Gastrocnemius medialis (tissue), 4 donors: ENCODE measurements at regions not wholly inside any gene's neighbourhood (a gene's known extent, or its start where the extent isn't known, plus 50 kb on each side); places are given as distances from the start of the nearest gene placed in this dataset.

ENCODE experiments used
- ATAC-seq, 2 donors: fragments of 150-250 bp; one replicate each; pipeline ENCODE4 v1.9.1; 2016
- DNase-seq, 2 donors: peaks; one replicate each; pipeline ENCODE4 v3.0.0-alpha.2; 2019
- H3K27ac ChIP-seq, 4 donors: fragments of 200-600 bp; sonication (generic); 1 replicate in 1 of 4; 2 replicates in 3 of 4; pipeline ENCODE4 v1.5.1; 2016 to 2018; ENCODE audit warnings: mild to moderate bottlenecking in 2 of 4, moderate library complexity in 1 of 4
- H3K27me3 ChIP-seq, 3 donors: fragments of 200-600 bp; sonication (generic) in 2 of 3; 1 replicate in 1 of 3; 2 replicates in 2 of 3; pipeline versions ENCODE4 v1.5.1 to v1.6.0; 2016 to 2019; ENCODE audit warnings: mild to moderate bottlenecking in 1 of 3, moderate library complexity in 1 of 3
- H3K36me3 ChIP-seq, 2 donors: fragments of 200-600 bp; sonication (generic) in 1 of 2; one replicate each; pipeline ENCODE4 v1.5.1; 2017 to 2018
- H3K4me1 ChIP-seq, 2 donors: fragments of 200-600 bp; sonication (generic) in 1 of 2; one replicate each; pipeline ENCODE4 v1.5.1; 2016 to 2017; ENCODE audit warnings: mild to moderate bottlenecking in 2 of 2
- H3K4me3 ChIP-seq, 4 donors: fragments of 200-600 bp; sonication (generic) in 3 of 4; 1 replicate in 1 of 4; 2 replicates in 3 of 4; pipeline ENCODE4 v1.5.1; 2016 to 2019; ENCODE audit warnings: mild to moderate bottlenecking in 2 of 4
- H3K9me3 ChIP-seq, 3 donors: fragments of 200-600 bp; sonication (generic) in 2 of 3; 1 replicate in 1 of 3; 2 replicates in 2 of 3; pipeline ENCODE4 v1.5.1; 2016 to 2019
- POLR2A ChIP-seq, 2 donors: fragments of 450-650 bp; IDR thresholded peaks; one replicate each; pipeline ENCODE4 v1.6.1; 2017; ENCODE audit warnings: antibody characterized with exemption in 2 of 2, mild to moderate bottlenecking in 2 of 2, moderate library complexity in 2 of 2
- in situ Hi-C, 4 donors: fragments of 200-750 bp; cut with MboI; loops; one replicate each; pipeline versions ENCODE4 v1.15.0 to v1.8.0; 2017; ENCODE audit warnings: low sequenced_read_pairs in 4 of 4
- intact Hi-C: fragments of 100-400 bp; cut with DNase I; formaldehyde crosslinking; loops from one replicate; pipeline ENCODE4 v1.15.1; 2023; ENCODE audit warnings: low total_unique reads
- TF ChIP-seq, protein P1 (sequence below), 5 experiments: fragments of 450-650 bp in 3 of 5; fragments of 200-600 bp in 2 of 5; sonication (generic) in 2 of 5; IDR thresholded peaks in 4 of 5; conservative IDR thresholded peaks in 1 of 5; 1 replicate in 4 of 5; 2 replicates in 1 of 5; pipeline ENCODE4 v1.5.1; 2016 to 2019; ENCODE audit warnings: antibody characterized with exemption in 5 of 5, mild to moderate bottlenecking in 3 of 5, moderate library complexity in 3 of 5

DNA sequence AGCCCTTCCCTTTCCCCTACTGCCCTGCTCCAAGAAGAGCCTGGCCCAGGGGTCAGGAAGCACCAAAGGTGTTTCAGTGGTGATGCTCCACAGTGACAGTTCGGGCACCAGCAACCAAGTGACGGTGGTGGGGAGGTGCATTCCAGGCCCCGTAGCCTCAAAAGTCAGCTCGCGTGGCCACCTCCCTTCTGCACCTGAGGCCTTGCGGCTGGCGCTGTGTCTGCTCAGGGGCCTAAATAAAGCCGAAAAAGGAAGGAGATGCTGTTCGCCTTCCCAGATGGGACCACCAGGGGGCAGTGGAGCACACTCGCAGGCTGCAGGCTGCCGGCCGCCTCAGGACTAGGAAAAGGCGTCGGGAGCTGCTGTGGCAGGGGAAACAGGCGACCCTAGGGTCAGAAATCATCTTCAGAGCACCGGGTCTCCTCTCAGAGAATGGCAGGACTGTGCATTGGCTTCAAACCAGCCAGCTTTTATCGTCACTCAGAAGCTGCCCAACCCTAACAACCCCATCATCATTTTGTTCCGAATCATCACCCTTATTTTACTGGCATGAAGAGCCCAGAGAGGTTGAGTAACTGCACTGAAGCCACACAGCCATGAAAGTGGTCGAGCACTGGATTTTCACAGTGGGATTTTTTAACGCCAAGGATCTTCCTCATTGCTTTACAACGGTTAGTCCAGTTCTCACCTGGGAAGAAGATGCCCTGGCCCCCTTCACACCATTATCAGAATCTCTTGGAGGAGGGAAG, 213.0 kb upstream of the CELF4 start:
- ATAC-seq (no peak), DNase-seq (no peak)
- no peak for TF ChIP-seq POLR2A (IDR thresholded peaks at IDR 0.05)
- TF ChIP-seq, protein P1, sequence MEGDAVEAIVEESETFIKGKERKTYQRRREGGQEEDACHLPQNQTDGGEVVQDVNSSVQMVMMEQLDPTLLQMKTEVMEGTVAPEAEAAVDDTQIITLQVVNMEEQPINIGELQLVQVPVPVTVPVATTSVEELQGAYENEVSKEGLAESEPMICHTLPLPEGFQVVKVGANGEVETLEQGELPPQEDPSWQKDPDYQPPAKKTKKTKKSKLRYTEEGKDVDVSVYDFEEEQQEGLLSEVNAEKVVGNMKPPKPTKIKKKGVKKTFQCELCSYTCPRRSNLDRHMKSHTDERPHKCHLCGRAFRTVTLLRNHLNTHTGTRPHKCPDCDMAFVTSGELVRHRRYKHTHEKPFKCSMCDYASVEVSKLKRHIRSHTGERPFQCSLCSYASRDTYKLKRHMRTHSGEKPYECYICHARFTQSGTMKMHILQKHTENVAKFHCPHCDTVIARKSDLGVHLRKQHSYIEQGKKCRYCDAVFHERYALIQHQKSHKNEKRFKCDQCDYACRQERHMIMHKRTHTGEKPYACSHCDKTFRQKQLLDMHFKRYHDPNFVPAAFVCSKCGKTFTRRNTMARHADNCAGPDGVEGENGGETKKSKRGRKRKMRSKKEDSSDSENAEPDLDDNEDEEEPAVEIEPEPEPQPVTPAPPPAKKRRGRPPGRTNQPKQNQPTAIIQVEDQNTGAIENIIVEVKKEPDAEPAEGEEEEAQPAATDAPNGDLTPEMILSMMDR (IDR thresholded peaks at IDR 0.05 in 4 of 5, conservative IDR thresholded peaks at IDR 0.05 in 1 of 5) = peak in 2 of 5 experiments; percentile 12 to 39
- Histone ChIP-seq H3K36me3 (no peaks in the 10 kb centered on the region), H3K27ac (no peak overlapping the region), H3K9me3 (no peaks in the 10 kb centered on the region), H3K4me3 (no peak overlapping the region), H3K4me1 (no peaks in the 10 kb centered on the region), H3K27me3 (no peaks in the 10 kb centered on the region)
- intact Hi-C loops = no loop called here
- in situ Hi-C loops = no loop called here

DNA sequence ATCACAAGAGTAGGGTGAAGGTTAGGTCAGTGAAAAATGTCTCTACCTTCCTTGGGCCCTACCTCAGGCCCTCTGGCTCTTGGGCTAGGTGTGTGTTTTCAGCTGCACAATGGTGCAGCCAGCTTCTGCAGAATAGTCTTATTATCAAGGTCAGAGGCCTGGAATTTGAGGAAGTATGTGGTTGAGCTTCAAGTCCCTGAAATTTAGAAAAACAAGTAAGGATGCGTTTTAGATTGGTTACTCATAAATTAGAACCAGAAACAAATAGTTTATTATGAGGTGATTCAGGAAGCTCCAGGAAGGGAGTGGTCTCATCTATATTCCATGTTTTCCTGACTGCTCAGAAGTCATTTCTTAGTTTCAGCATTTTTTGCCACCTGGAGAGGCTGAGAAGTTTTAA, 204.2 kb upstream of the CELF4 start:
- Histone ChIP-seq H3K9me3 (no peaks in the 10 kb centered on the region), H3K36me3 (no peaks in the 10 kb centered on the region), H3K27me3 (no peaks in the 10 kb centered on the region), H3K4me1 (no peaks in the 10 kb centered on the region), H3K27ac (no peak overlapping the region), H3K4me3 (no peak overlapping the region)
- TF ChIP-seq POLR2A (IDR thresholded peaks at IDR 0.05) = no peak
- TF ChIP-seq, protein P1 (IDR thresholded peaks at IDR 0.05 in 4 of 5, conservative IDR thresholded peaks at IDR 0.05 in 1 of 5) = no peak
- ATAC-seq = no peak
- in situ Hi-C loops = no loop called here
- intact Hi-C loops = no loop called here
- no peak for DNase-seq

DNA sequence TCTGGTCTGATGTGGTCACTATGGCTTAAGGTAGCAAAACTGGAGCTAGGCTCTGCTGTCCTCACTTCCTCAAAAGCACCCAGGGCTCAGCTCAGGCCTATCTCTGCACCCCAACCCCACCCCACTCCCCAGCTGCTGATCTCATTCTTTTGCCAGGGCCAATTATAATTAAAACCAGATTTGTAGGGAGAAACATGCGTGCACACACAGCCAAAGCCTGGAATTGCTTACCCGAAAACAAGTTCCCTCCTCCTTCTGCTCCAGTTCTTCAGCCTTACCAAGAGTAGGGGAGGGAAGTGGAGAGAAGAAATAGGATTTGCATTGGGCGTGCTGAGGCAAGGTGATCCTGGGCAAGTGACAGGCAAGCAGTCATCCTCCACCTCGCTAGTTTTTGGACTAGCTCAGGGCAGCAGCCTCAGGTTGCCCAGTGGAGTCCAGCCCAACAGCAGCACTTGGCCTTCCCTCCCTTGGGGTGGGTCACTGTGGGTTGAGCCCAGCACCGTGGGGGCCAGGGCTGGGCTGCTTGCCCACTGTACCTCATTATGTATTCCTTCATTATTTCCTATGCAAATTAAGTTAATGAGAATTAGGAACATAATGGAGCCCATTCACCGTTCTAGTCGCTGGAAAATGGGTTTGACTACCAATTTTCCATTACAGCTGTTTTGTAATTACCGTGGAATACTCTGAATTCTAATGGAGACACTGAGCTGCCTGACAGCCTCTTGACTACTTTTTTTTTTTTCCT, 199.1 kb upstream of the CELF4 start:
- Histone ChIP-seq H3K4me3 (no peak overlapping the region), H3K27ac (no peak overlapping the region), H3K27me3 (no peaks in the 10 kb centered on the region), H3K36me3 (no peaks in the 10 kb centered on the region), H3K4me1 (no peaks in the 10 kb centered on the region), H3K9me3 (no peaks in the 10 kb centered on the region)
- no peak for TF ChIP-seq POLR2A (IDR thresholded peaks at IDR 0.05)
- TF ChIP-seq, protein P1 (IDR thresholded peaks at IDR 0.05 in 4 of 5, conservative IDR thresholded peaks at IDR 0.05 in 1 of 5) = no peak
- in situ Hi-C loops = no loop called here
- DNase-seq (no peak), ATAC-seq (no peak)
- intact Hi-C loops = no loop called here

DNA sequence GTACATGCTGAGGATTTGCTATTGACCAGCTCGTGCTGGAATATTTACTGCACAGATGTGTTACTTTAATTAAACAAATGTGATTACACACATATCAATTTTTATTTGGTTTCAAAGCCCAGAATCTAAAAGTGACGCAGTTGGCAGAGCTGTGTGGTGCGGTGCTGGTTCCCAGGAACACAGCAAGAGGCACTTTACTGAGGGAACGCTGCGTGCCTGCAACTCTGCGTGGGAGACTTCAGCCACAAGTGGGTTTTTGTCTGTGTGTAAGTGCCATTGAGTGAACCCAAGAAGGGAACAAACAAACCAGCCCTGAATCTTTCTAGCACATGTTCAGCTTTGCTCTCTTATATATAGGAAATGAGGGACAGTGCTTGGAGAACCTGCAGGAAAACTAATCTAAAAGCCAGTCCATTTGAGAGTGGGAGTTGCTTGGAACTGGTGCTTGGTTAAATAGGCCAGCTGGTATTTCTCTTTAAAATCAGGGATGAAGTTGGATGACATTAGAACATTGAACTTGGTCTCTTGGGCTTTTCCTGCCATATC, 196.6 kb upstream of the CELF4 start:
- Histone ChIP-seq H3K4me3 (no peak overlapping the region), H3K9me3 (no peaks in the 10 kb centered on the region), H3K27ac (no peak overlapping the region), H3K27me3 (no peaks in the 10 kb centered on the region), H3K36me3 (no peaks in the 10 kb centered on the region), H3K4me1 (no peaks in the 10 kb centered on the region)
- ATAC-seq = no peak
- intact Hi-C loops (no loop called here), in situ Hi-C loops (no loop called here)
- no peak for DNase-seq
- no peak for TF ChIP-seq POLR2A (IDR thresholded peaks at IDR 0.05)
- TF ChIP-seq, protein P1 (IDR thresholded peaks at IDR 0.05 in 4 of 5, conservative IDR thresholded peaks at IDR 0.05 in 1 of 5) = no peak
